Nephron progenitor cell (in vitro differentiated cells): ENCODE measurements at regions not wholly inside any gene's neighbourhood (a gene's known extent, or its start where the extent isn't known, plus 50 kb on each side); places are given as distances from the start of the nearest gene placed in this dataset.

Experiments
- DNase-seq: peaks from one replicate; pipeline ENCODE4 v3.0.0; 2021
- H3K27ac Mint-ChIP-seq: 2 replicates; pipeline ENCODE4 v1.8.0; 2021; ENCODE audit warnings: mild to moderate bottlenecking, moderate library complexity, mixed read lengths
- H3K27me3 Mint-ChIP-seq: 2 replicates; pipeline ENCODE4 v1.8.0; 2021; ENCODE audit warnings: mild to moderate bottlenecking, low read depth, mixed read lengths; ENCODE audit not compliant: poor library complexity
- H3K36me3 Mint-ChIP-seq: 2 replicates; pipeline ENCODE4 v1.8.0; 2021; ENCODE audit warnings: low read depth, mixed read lengths
- H3K4me1 Mint-ChIP-seq: 2 replicates; pipeline ENCODE4 v1.8.0; 2021; ENCODE audit warnings: mixed read lengths
- H3K4me3 Mint-ChIP-seq: 2 replicates; pipeline ENCODE4 v1.8.0; 2021; ENCODE audit warnings: mild to moderate bottlenecking, moderate library complexity, mixed read lengths
- H3K9me3 Mint-ChIP-seq: 2 replicates; pipeline ENCODE4 v1.8.0; 2021; ENCODE audit warnings: mild to moderate bottlenecking, moderate library complexity, mixed read lengths
- CTCF ChIP-seq: fragments of 200-600 bp; sonication (generic); IDR thresholded peaks from 2 replicates; pipeline ENCODE4 v1.5.0; 2021; ENCODE audit warnings: antibody characterized with exemption

- Mint-ChIP-seq H3K27ac (no peak overlapping the region), H3K36me3 (no peaks in the 10 kb centered on the region), H3K4me3 (no peak overlapping the region), H3K27me3 (peaks cover 8% of the 10 kb centered on the region), H3K9me3 (peaks cover 7% of the 10 kb centered on the region), H3K4me1 (no peaks in the 10 kb centered on the region)
- no peak for DNase-seq
- TF ChIP-seq CTCF = no peak
Observed at GRCh38 chr2:49298230-49298629, 143.9 kb upstream of the FSHR start.

GRCh38 chr2:49296107-49296867, 142.0 kb upstream of the FSHR start:
- Mint-ChIP-seq H3K4me1 (no peaks in the 10 kb centered on the region), H3K27me3 (peaks cover 7% of the 10 kb centered on the region), H3K4me3 (no peak overlapping the region), H3K27ac (no peak overlapping the region), H3K36me3 (no peaks in the 10 kb centered on the region), H3K9me3 (peaks cover 7% of the 10 kb centered on the region)
- no peak for TF ChIP-seq CTCF
- no peak for DNase-seq

GRCh38 chr2:49294225-49294624, 139.9 kb upstream of the FSHR start:
- H3K4me3 Mint-ChIP-seq = no peak overlapping the region
- no peak for DNase-seq
- H3K4me1 Mint-ChIP-seq = no peaks in the 10 kb centered on the region
- H3K36me3 Mint-ChIP-seq = no peaks in the 10 kb centered on the region
- no peaks in the 10 kb centered on the region for H3K9me3 Mint-ChIP-seq
- no peak for TF ChIP-seq CTCF
- peaks cover 3% of the 10 kb centered on the region for H3K27me3 Mint-ChIP-seq
- no peak overlapping the region for H3K27ac Mint-ChIP-seq

GRCh38 chr2:49291619-49292018, 137.3 kb upstream of the FSHR start:
- no peak for TF ChIP-seq CTCF
- H3K27me3 Mint-ChIP-seq = no peaks in the 10 kb centered on the region
- no peak for DNase-seq

GRCh38 chr2:49289711-49290110, 135.4 kb upstream of the FSHR start:
- DNase-seq = no peak
- Mint-ChIP-seq H3K36me3 (no peaks in the 10 kb centered on the region), H3K4me3 (no peak overlapping the region), H3K9me3 (no peaks in the 10 kb centered on the region), H3K4me1 (no peaks in the 10 kb centered on the region), H3K27me3 (no peaks in the 10 kb centered on the region), H3K27ac (no peak overlapping the region)
- no peak for TF ChIP-seq CTCF

More at GRCh38 chr2:49291619-49292018, 137.3 kb upstream of the FSHR start:
- Mint-ChIP-seq H3K4me1 (no peaks in the 10 kb centered on the region), H3K4me3 (no peak overlapping the region), H3K9me3 (no peaks in the 10 kb centered on the region), H3K36me3 (no peaks in the 10 kb centered on the region), H3K27ac (no peak overlapping the region)
